Neural cell (in vitro differentiated cells): ENCODE measurements at regions not wholly inside any gene's neighbourhood (a gene's known extent, or its start where the extent isn't known, plus 50 kb on each side); places are given as distances from the start of the nearest gene placed in this dataset.

ENCODE experiments used
- H2AFZ ChIP-seq: fragments of 200-600, 300-800 bp; sonication (generic), shearing (Covaris generic); 2 replicates; pipeline ENCODE4 v1.6.0; 2014; ENCODE audit warnings: low read depth, mild to moderate bottlenecking, antibody characterized with exemption, low read length, moderate library complexity
- H3F3A ChIP-seq: fragments of 200-600 bp; shearing (Covaris generic); 2 replicates; pipeline ENCODE4 v1.6.1; 2016; ENCODE audit warnings: mild to moderate bottlenecking, moderate library complexity, mixed read lengths, antibody characterized with exemption, low read length; ENCODE audit not compliant: insufficient read depth, poor library complexity, severe bottlenecking
- H3K27ac ChIP-seq: fragments of 200-600, 300-800 bp; sonication (generic), shearing (Covaris generic); 2 replicates; pipeline ENCODE4 v1.5.1; 2014; ENCODE audit warnings: mild to moderate bottlenecking, low read length, moderate library complexity
- H3K27me3 ChIP-seq: fragments of 300-800, 200-600 bp; sonication (generic), shearing (Covaris generic); 2 replicates; pipeline ENCODE4 v1.6.0; 2014; ENCODE audit warnings: mild to moderate bottlenecking, low read depth, low read length, moderate library complexity; ENCODE audit not compliant: insufficient read depth
- H3K36me3 ChIP-seq: fragments of 300-800, 200-600 bp; sonication (generic), shearing (Covaris generic); 2 replicates; pipeline ENCODE4 v1.5.1; 2014; ENCODE audit warnings: mild to moderate bottlenecking, antibody characterized with exemption, low read length, moderate library complexity; ENCODE audit not compliant: insufficient read depth
- H3K4me2 ChIP-seq: fragments of 300-800, 200-600 bp; sonication (generic), shearing (Covaris generic); 2 replicates; pipeline ENCODE4 v1.6.0; 2014; ENCODE audit warnings: mild to moderate bottlenecking, low read length
- H3K4me3 ChIP-seq: fragments of 300-800, 200-600 bp; sonication (generic), shearing (Covaris generic); 2 replicates; pipeline ENCODE4 v1.5.1; 2014; ENCODE audit warnings: mild to moderate bottlenecking, low read length, moderate library complexity
- H3K79me2 ChIP-seq: fragments of 200-600 bp; shearing (Covaris generic); replicated peaks from 2 replicates; pipeline ENCODE4 v1.6.0; 2014; ENCODE audit warnings: mild to moderate bottlenecking, low read length, moderate library complexity; ENCODE audit not compliant: insufficient read depth
- H3K9ac ChIP-seq: fragments of 300-800, 200-600 bp; sonication (generic), shearing (Covaris generic); 2 replicates; pipeline ENCODE4 v1.6.1; 2016; ENCODE audit warnings: mild to moderate bottlenecking, low read length, mixed read lengths
- H3K9me2 ChIP-seq: fragments of 200-600 bp; shearing (Covaris generic); 2 replicates; pipeline ENCODE4 v1.6.1; 2016; ENCODE audit warnings: mild to moderate bottlenecking, low read length, mixed read lengths; ENCODE audit not compliant: insufficient read depth
- H3K9me3 ChIP-seq: fragments of 200-600, 300-800 bp; sonication (generic), shearing (Covaris generic); 2 replicates; pipeline ENCODE4 v1.6.1; 2016; ENCODE audit warnings: mild to moderate bottlenecking, mixed run types, low read length, moderate library complexity, mixed read lengths
- H4K20me1 ChIP-seq: fragments of 200-600 bp; shearing (Covaris generic); 2 replicates; pipeline ENCODE4 v1.6.1; 2016; ENCODE audit warnings: mild to moderate bottlenecking, mixed run types; ENCODE audit not compliant: insufficient read depth
- CTCF ChIP-seq: fragments of 450-650 bp; IDR thresholded peaks from 2 replicates; pipeline ENCODE4 v1.5.1; 2014; ENCODE audit warnings: antibody characterized with exemption, mild to moderate bottlenecking, moderate library complexity; ENCODE audit not compliant: poor library complexity, severe bottlenecking
- EP300 ChIP-seq: fragments of 450-650 bp; conservative IDR thresholded peaks from 2 replicates; pipeline ENCODE4 v1.6.1; 2014; ENCODE audit warnings: antibody characterized with exemption, mild to moderate bottlenecking, moderate library complexity; ENCODE audit not compliant: poor library complexity, severe bottlenecking
- EZH2 ChIP-seq: fragments of 200-600, 300-800 bp; shearing (Covaris generic), sonication (generic); IDR thresholded peaks from 2 replicates; pipeline ENCODE4 v1.6.1; 2014; ENCODE audit warnings: antibody characterized with exemption, low read length, borderline replicate concordance, mild to moderate bottlenecking; ENCODE audit not compliant: insufficient read depth, poor library complexity, severe bottlenecking
- MXI1 ChIP-seq: fragments of 450-650 bp; conservative IDR thresholded peaks from 2 replicates; pipeline ENCODE4 v1.6.1; 2014; ENCODE audit warnings: antibody characterized with exemption, mild to moderate bottlenecking; ENCODE audit not compliant: poor library complexity, severe bottlenecking
- POLR2AphosphoS5 ChIP-seq: IDR thresholded peaks from 2 replicates; pipeline ENCODE4 v1.6.1; 2012
- RAD21 ChIP-seq: fragments of 450-650 bp; conservative IDR thresholded peaks from 2 replicates; pipeline ENCODE4 v1.6.1; 2014; ENCODE audit warnings: antibody characterized with exemption, mild to moderate bottlenecking, moderate library complexity
- REST ChIP-seq: IDR thresholded peaks from 2 replicates; pipeline ENCODE4 v1.6.1; 2012; ENCODE audit warnings: borderline replicate concordance
- SMC3 ChIP-seq: fragments of 450-650 bp; conservative IDR thresholded peaks from 2 replicates; pipeline ENCODE4 v1.6.1; 2014; ENCODE audit warnings: antibody characterized with exemption, mild to moderate bottlenecking, moderate library complexity; ENCODE audit not compliant: poor library complexity
- TAF1 ChIP-seq: IDR thresholded peaks from 2 replicates; pipeline ENCODE4 v1.6.1; 2012; ENCODE audit warnings: low read depth

GRCh38 chr22:27241430-27242321 lies 559.9 kb downstream of the MN1 start:
- Histone ChIP-seq H4K20me1 (no peaks in the 10 kb centered on the region), H3K79me2 (no peaks in the 10 kb centered on the region), H3F3A (no peaks in the 10 kb centered on the region), H3K27me3 (no peaks in the 10 kb centered on the region), H3K9me3 (no peaks in the 10 kb centered on the region), H3K9me2 (no peaks in the 10 kb centered on the region), H3K27ac (no peak overlapping the region), H3K36me3 (no peaks in the 10 kb centered on the region), H3K4me2 (no peak overlapping the region), H2AFZ (no peak overlapping the region), H3K9ac (no peak overlapping the region), H3K4me3 (no peak overlapping the region)
- TF ChIP-seq CTCF (no peak), EZH2 (no peak), MXI1 (no peak), RAD21 (no peak), SMC3 (no peak), TAF1 (no peak), POLR2AphosphoS5 (no peak), REST (no peak), EP300 (no peak)

GRCh38 chr22:27242474-27242873 lies 559.1 kb downstream of the MN1 start:
- Histone ChIP-seq H3K4me2 (no peak overlapping the region), H4K20me1 (no peaks in the 10 kb centered on the region), H3F3A (no peaks in the 10 kb centered on the region), H2AFZ (no peak overlapping the region), H3K36me3 (no peaks in the 10 kb centered on the region), H3K9ac (no peak overlapping the region), H3K79me2 (no peaks in the 10 kb centered on the region), H3K4me3 (no peak overlapping the region), H3K9me3 (no peaks in the 10 kb centered on the region), H3K27me3 (no peaks in the 10 kb centered on the region), H3K27ac (no peak overlapping the region), H3K9me2 (no peaks in the 10 kb centered on the region)
- TF ChIP-seq EZH2 (no peak), EP300 (no peak), TAF1 (no peak), REST (no peak), CTCF (no peak), RAD21 (no peak), SMC3 (no peak), MXI1 (no peak), POLR2AphosphoS5 (no peak)
